ENCODE measurements at regions not wholly inside any gene's neighbourhood (a gene's known extent, or its start where the extent isn't known, plus 50 kb on each side); places are given as distances from the start of the nearest gene placed in this dataset.
A peak's percentile ranks its signal among the peaks of the same experiment; 100 is the strongest.

DNA sequence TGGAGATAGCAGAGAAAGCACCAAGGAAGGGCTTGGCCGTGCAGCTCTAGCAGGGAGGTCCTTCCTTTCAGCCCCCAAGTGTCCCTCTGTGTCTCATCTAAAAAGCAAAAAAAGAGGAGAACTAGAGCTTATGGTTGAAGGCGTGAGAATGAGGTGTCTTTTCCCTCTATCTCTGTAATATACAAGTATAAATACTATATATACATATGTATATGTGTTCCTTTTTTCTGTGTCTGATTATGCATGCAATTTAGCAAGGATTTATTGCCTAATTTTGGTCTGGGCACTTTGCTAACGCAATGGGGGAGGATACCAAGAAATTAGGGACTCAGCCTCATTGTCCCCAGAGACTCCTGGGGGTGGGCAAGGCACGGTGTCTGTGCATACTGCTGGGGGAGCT lies 90.2 kb upstream of the CCL2 start:
- intact Hi-C loops (cut with DNase I), result no loop called here
- Histone ChIP-seq H3K36me3 (no peaks in the 10 kb centered on the region), H3K4me1 (no peaks in the 10 kb centered on the region), H3K4me3 (no peak overlapping the region), H3K27ac (no peak overlapping the region), H3K9me3 (no peaks in the 10 kb centered on the region), H3K27me3 (peaks cover 17% of the 10 kb centered on the region)
- ATAC-seq (no peak), DNase-seq (no peak)
- no peak for TF ChIP-seq CTCF (IDR thresholded peaks at IDR 0.05)

- DNase-seq (no peak), ATAC-seq (no peak)
- no peaks in the 10 kb centered on the region for H3K4me1 ChIP-seq
- H3K9me3 ChIP-seq, result no peaks in the 10 kb centered on the region
- no peak overlapping the region for H3K27ac ChIP-seq
- peaks cover 4% of the 10 kb centered on the region for H3K27me3 ChIP-seq
- intact Hi-C loops (cut with DNase I), result no loop called here
- no peak for TF ChIP-seq CTCF (IDR thresholded peaks at IDR 0.05)
- no peaks in the 10 kb centered on the region for H3K36me3 ChIP-seq
- H3K4me3 ChIP-seq, result no peak overlapping the region
These were observed 88.7 kb upstream of the CCL2 start for GRCh38 chr17:34166352-34166751.

DNA sequence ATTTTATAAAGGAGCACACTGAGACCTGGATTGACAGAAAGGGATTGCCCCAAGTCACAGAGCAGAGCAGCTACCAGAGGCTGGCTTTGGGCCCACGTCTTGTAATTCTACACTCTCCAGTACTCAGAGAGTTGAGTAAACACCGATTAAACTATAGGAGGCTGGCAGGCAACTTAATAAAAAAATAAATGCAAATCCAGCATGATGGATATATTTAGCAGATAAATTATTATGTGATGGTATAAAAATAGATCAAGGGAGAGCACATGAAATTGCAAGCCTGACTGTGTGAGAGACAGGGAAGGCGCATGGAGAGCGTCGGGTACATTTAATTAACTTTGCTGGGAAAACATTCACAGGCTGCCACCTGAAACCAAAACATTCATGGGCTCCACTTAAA lies 87.7 kb upstream of the CCL2 start:
- intact Hi-C loops (cut with DNase I), result no loop called here
- Histone ChIP-seq H3K27me3 (peaks cover 3% of the 10 kb centered on the region), H3K4me3 (no peak overlapping the region), H3K4me1 (no peaks in the 10 kb centered on the region), H3K9me3 (no peaks in the 10 kb centered on the region), H3K36me3 (no peaks in the 10 kb centered on the region), H3K27ac (no peak overlapping the region)
- DNase-seq, result no peak
- no peak for TF ChIP-seq CTCF (IDR thresholded peaks at IDR 0.05)
- ATAC-seq, result peak; percentile 43

GRCh38 chr17:34168989-34169388 lies 86.1 kb upstream of the CCL2 start:
- H3K4me1 ChIP-seq, result peaks cover 7% of the 10 kb centered on the region
- ATAC-seq (no peak), DNase-seq (no peak)
- H3K9me3 ChIP-seq, result no peaks in the 10 kb centered on the region
- TF ChIP-seq CTCF (IDR thresholded peaks at IDR 0.05), result no peak
- intact Hi-C loops (cut with DNase I), result no loop called here
- no peak overlapping the region for H3K4me3 ChIP-seq
- no peaks in the 10 kb centered on the region for H3K36me3 ChIP-seq
- H3K27ac ChIP-seq, result no peak overlapping the region
- no peaks in the 10 kb centered on the region for H3K27me3 ChIP-seq

GRCh38 chr17:34169496-34169895 lies 85.6 kb upstream of the CCL2 start:
- H3K9me3 ChIP-seq, result no peaks in the 10 kb centered on the region
- H3K27me3 ChIP-seq, result no peaks in the 10 kb centered on the region
- ATAC-seq (no peak), DNase-seq (no peak)
- intact Hi-C loops (cut with DNase I), result no loop called here
- H3K4me1 ChIP-seq, result peaks cover 7% of the 10 kb centered on the region
- H3K27ac ChIP-seq, result no peak overlapping the region
- H3K36me3 ChIP-seq, result no peaks in the 10 kb centered on the region
- no peak overlapping the region for H3K4me3 ChIP-seq
- no peak for TF ChIP-seq CTCF (IDR thresholded peaks at IDR 0.05)

DNA sequence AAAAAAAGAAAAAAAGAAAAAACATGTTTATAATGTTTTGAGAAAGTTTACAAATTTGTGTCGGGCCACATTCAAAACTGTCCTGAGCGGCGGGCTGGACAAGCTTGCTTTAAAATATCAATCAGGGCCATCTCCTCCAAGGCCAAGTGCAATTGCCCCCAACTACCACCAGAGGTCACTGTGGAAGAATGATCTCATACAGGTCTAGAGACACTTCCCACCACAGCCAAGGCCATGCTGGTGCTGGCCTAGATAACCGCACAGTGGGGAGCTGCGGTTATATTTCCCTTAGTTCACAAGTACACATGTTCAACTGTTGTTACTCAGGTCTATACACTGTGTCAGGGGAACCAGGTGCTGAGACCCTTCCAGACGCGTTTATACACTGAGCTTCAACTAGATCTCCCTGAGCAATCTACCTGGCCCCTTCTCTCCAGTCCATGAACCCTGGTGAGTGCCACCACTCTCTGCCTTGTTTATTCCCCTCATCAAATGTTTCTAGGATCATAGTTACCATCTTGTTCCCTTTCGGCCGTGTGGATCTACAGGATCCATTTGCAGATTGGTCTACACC lies 83.8 kb upstream of the CCL2 start:
- intact Hi-C loops (cut with DNase I), result no loop called here

More for the DNA sequence above, 83.8 kb upstream of the CCL2 start:
- TF ChIP-seq CTCF (IDR thresholded peaks at IDR 0.05), result peak; percentile 96
- peaks cover 7% of the 10 kb centered on the region for H3K4me1 ChIP-seq
- ATAC-seq (peak; percentile 94), DNase-seq (peak; percentile 65)
- H3K27ac ChIP-seq, result no peak overlapping the region
- no peaks in the 10 kb centered on the region for H3K9me3 ChIP-seq
- H3K27me3 ChIP-seq, result no peaks in the 10 kb centered on the region
- H3K4me3 ChIP-seq, result no peak overlapping the region
- no peaks in the 10 kb centered on the region for H3K36me3 ChIP-seq

Data from upper lobe of right lung (tissue), 1 donor.